HCT116 (cell line): ENCODE measurements at regions not wholly inside any gene's neighbourhood (a gene's known extent, or its start where the extent isn't known, plus 50 kb on each side); places are given as distances from the start of the nearest gene placed in this dataset.
A peak's percentile ranks its signal among the peaks of the same experiment; 100 is the strongest.

ENCODE experiments used
- ATAC-seq: fragments of 200-7000 bp; cut with Tn5 transposase; 2 replicates; pipeline ENCODE4 v1.9.1; 2020; ENCODE audit warnings: mild to moderate bottlenecking, moderate library complexity
- BruUV-seq: library from RNA; stranded (reverse); fragments of 400-500 nt; replicated peaks from 2 replicates; lab custom pipeline; 2021; lab: Mats Ljungman, UMichigan
- CTCF ChIA-PET: fragments of 300-600 bp; sonication (Branson Sonifier 250); formaldehyde crosslinking; loops from one replicate; lab custom pipeline; 2021; ENCODE audit warnings: antibody characterized with exemption; lab: Charles Lee
- POLR2A ChIA-PET: fragments of 300-600, 350-600 bp; sonication (Branson Sonifier 250); formaldehyde crosslinking; loops from one replicate; lab custom pipeline; 2021; ENCODE audit warnings: antibody characterized with exemption; lab: Charles Lee
- RAD21 ChIA-PET, 2 experiments: fragments of 300-600 bp; sonication (Branson Sonifier 250); formaldehyde crosslinking; loops; one replicate each; lab custom pipeline; 2023; ENCODE audit warnings: low total read pairs in 2 of 2; ENCODE audit not compliant: uncharacterized antibody in 2 of 2, unreplicated experiment in 2 of 2, low non-redundant PET in 1 of 2; lab: Charles Lee
- DNase-seq: peaks from one replicate; pipeline ENCODE4 v3.0.0-alpha.2; 2010; ENCODE audit warnings: low read depth, low spot score
- H2AFZ ChIP-seq: fragments of 200-600 bp; shearing (Covaris generic), sonication (generic); 2 replicates; pipeline ENCODE4 v1.6.1; 2017; ENCODE audit warnings: low read depth, mixed run types, mixed read lengths, antibody characterized with exemption, low read length; ENCODE audit not compliant: poor library complexity, severe bottlenecking
- H3K27ac ChIP-seq: 2 replicates; pipeline ENCODE4 v1.5.1; 2012; ENCODE audit warnings: low read depth, low read length
- H3K27me3 ChIP-seq: fragments of 200-600 bp; sonication (generic); 2 replicates; pipeline ENCODE4 v1.6.1; 2016; ENCODE audit warnings: mixed run types, low read length, mixed read lengths; ENCODE audit not compliant: insufficient read depth
- H3K36me3 ChIP-seq, 2 experiments: fragments of 200-500 bp in 1 of 2; fragments of 200-600 bp in 1 of 2; sonication (Bioruptor generic) in 1 of 2; sonication (generic) in 1 of 2; 2 replicates each; pipeline versions ENCODE4 v1.5.1 to v1.6.1; 2014 to 2016; ENCODE audit warnings: low read length in 2 of 2, inconsistent platforms in 1 of 2, mixed read lengths in 1 of 2, mixed run types in 1 of 2; ENCODE audit not compliant: insufficient read depth in 2 of 2, control insufficient read depth in 1 of 2
- H3K4me1 ChIP-seq, 2 experiments: fragments of 200-600 bp in 1 of 2; sonication (generic) in 1 of 2; 2 replicates each; pipeline versions ENCODE4 v1.5.1 to v1.6.1; 2012 to 2017; ENCODE audit warnings: low read length in 2 of 2, inconsistent platforms in 1 of 2, mild to moderate bottlenecking in 1 of 2, mixed read lengths in 1 of 2, mixed run types in 1 of 2, moderate library complexity in 1 of 2; ENCODE audit not compliant: insufficient read depth in 2 of 2, control insufficient read depth in 1 of 2
- H3K4me2 ChIP-seq: fragments of 200-600 bp; sonication (generic); 2 replicates; pipeline ENCODE4 v1.6.1; 2017; ENCODE audit warnings: mixed run types, low read length, mixed read lengths
- H3K4me3 ChIP-seq, 2 experiments: fragments of 200-600 bp in 1 of 2; sonication (generic) in 1 of 2; replicated peaks in 1 of 2; 2 replicates each; pipeline ENCODE4 v1.5.1; 2011 to 2016; ENCODE audit warnings: low read length in 2 of 2, control low read depth in 1 of 2, low read depth in 1 of 2, mild to moderate bottlenecking in 1 of 2, mixed read lengths in 1 of 2, mixed run types in 1 of 2
- H3K79me2 ChIP-seq: fragments of 200-600 bp; sonication (generic); 2 replicates; pipeline ENCODE4 v1.6.1; 2017; ENCODE audit warnings: mild to moderate bottlenecking, mixed run types, low read length, moderate library complexity, mixed read lengths; ENCODE audit not compliant: insufficient read depth
- H3K9ac ChIP-seq: fragments of 200-600 bp; sonication (generic); 2 replicates; pipeline ENCODE4 v1.6.1; 2016; ENCODE audit warnings: low read length, mixed read lengths
- H3K9me2 ChIP-seq: fragments of 200-600 bp; sonication (generic), shearing (Covaris generic); 2 replicates; pipeline ENCODE4 v1.6.1; 2017; ENCODE audit warnings: mixed run types, mild to moderate bottlenecking, moderate library complexity; ENCODE audit not compliant: insufficient read depth
- H3K9me3 ChIP-seq, 2 experiments: fragments of 200-500 bp in 1 of 2; fragments of 200-600 bp in 1 of 2; sonication (Bioruptor generic) in 1 of 2; sonication (generic) in 1 of 2; 2 replicates each; pipeline ENCODE4 v1.6.1; 2014 to 2017; ENCODE audit warnings: low read length in 2 of 2, mixed read lengths in 2 of 2, inconsistent platforms in 1 of 2, low read depth in 1 of 2, mild to moderate bottlenecking in 1 of 2, mixed run types in 1 of 2, moderate library complexity in 1 of 2; ENCODE audit not compliant: control insufficient read depth in 1 of 2, insufficient read depth in 1 of 2
- H4K20me1 ChIP-seq: fragments of 200-600 bp; sonication (generic), shearing (Covaris generic); 2 replicates; pipeline ENCODE4 v1.6.1; 2017; ENCODE audit warnings: mixed run types, mild to moderate bottlenecking, moderate library complexity; ENCODE audit not compliant: insufficient read depth
- CBX3 ChIP-seq: IDR thresholded peaks from 2 replicates; pipeline ENCODE4 v1.6.1; 2012; ENCODE audit warnings: low read depth
- EGR1 ChIP-seq: IDR thresholded peaks from 2 replicates; pipeline ENCODE4 v1.6.1; 2012; ENCODE audit warnings: low read depth
- EZH2 ChIP-seq: fragments of 200-600 bp; sonication (generic); IDR thresholded peaks from 2 replicates; pipeline ENCODE4 v1.6.1; 2017; ENCODE audit warnings: antibody characterized with exemption, mixed run types
- JUND ChIP-seq: IDR thresholded peaks from 2 replicates; pipeline ENCODE4 v1.6.1; 2012
- POLR2A ChIP-seq: IDR thresholded peaks from 2 replicates; pipeline ENCODE4 v1.7.0; 2011; ENCODE audit warnings: borderline replicate concordance; ENCODE audit not compliant: insufficient read depth, insufficient read length; ENCODE audit errors: extremely low read depth
- SRF ChIP-seq: IDR thresholded peaks from 2 replicates; pipeline ENCODE4 v1.6.1; 2012; ENCODE audit warnings: low read depth
- YY1 ChIP-seq: IDR thresholded peaks from 2 replicates; pipeline ENCODE4 v1.6.1; 2011; ENCODE audit warnings: low read length, low read depth, moderate library complexity, mild to moderate bottlenecking; ENCODE audit not compliant: insufficient replicate concordance; ENCODE audit errors: extremely low read depth
- intact Hi-C: fragments of 100-400 bp; cut with micrococcal nuclease; formaldehyde crosslinking; loops from 2 replicates; pipeline ENCODE4 v1.10.0; 2022
- TF ChIP-seq, protein P1 (sequence below), 3 experiments: fragments of 200-600 bp in 1 of 3; sonication (generic) in 1 of 3; IDR thresholded peaks in 2 of 3; conservative IDR thresholded peaks in 1 of 3; 2 replicates each; pipeline ENCODE4 v1.5.1; 2012 to 2017; ENCODE audit warnings: low read depth in 2 of 3, low read length in 2 of 3, antibody characterized with exemption in 1 of 3, borderline replicate concordance in 1 of 3, control low read depth in 1 of 3, mild to moderate bottlenecking in 1 of 3, mixed read lengths in 1 of 3, mixed run types in 1 of 3, moderate library complexity in 1 of 3; ENCODE audit not compliant: insufficient read depth in 1 of 3
- TF ChIP-seq, protein P2 (sequence below): IDR thresholded peaks from 2 replicates; pipeline ENCODE4 v1.6.1; 2011; ENCODE audit warnings: mild to moderate bottlenecking, low read length, moderate library complexity; ENCODE audit not compliant: insufficient replicate concordance; ENCODE audit errors: extremely low read depth

GRCh38 chr5:53819482-53819881 is 259.0 kb downstream of the NDUFS4 start:
- H4K20me1 ChIP-seq: no peaks in the 10 kb centered on the region
- ATAC-seq (peak; percentile 34; the same call in 1 of the 2 replicates), DNase-seq (no peak)
- ChIA-PET POLR2A (no interaction called here), CTCF (no interaction called here)
- H3K4me2 ChIP-seq: no peak overlapping the region
- H3K9me2 ChIP-seq: no peaks in the 10 kb centered on the region
- no peaks in the 10 kb centered on the region for H3K36me3 ChIP-seq
- H3K27ac ChIP-seq: no peak overlapping the region
- H3K79me2 ChIP-seq: no peaks in the 10 kb centered on the region
- BruUV-seq: no TSS peak
- no peak overlapping the region for H3K9ac ChIP-seq
- TF ChIP-seq EZH2 (no peak), CBX3 (no peak), POLR2A (no peak), SRF (no peak), YY1 (no peak), JUND (no peak), EGR1 (no peak)
- TF ChIP-seq, protein P1, sequence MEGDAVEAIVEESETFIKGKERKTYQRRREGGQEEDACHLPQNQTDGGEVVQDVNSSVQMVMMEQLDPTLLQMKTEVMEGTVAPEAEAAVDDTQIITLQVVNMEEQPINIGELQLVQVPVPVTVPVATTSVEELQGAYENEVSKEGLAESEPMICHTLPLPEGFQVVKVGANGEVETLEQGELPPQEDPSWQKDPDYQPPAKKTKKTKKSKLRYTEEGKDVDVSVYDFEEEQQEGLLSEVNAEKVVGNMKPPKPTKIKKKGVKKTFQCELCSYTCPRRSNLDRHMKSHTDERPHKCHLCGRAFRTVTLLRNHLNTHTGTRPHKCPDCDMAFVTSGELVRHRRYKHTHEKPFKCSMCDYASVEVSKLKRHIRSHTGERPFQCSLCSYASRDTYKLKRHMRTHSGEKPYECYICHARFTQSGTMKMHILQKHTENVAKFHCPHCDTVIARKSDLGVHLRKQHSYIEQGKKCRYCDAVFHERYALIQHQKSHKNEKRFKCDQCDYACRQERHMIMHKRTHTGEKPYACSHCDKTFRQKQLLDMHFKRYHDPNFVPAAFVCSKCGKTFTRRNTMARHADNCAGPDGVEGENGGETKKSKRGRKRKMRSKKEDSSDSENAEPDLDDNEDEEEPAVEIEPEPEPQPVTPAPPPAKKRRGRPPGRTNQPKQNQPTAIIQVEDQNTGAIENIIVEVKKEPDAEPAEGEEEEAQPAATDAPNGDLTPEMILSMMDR (IDR thresholded peaks at IDR 0.05 in 2 of 3, conservative IDR thresholded peaks at IDR 0.05 in 1 of 3; ENCODE audit: borderline replicate concordance in 1 of 3, insufficient read depth in 1 of 3, low read depth in 2 of 3, low read length in 2 of 3): no peak
- TF ChIP-seq, protein P2, sequence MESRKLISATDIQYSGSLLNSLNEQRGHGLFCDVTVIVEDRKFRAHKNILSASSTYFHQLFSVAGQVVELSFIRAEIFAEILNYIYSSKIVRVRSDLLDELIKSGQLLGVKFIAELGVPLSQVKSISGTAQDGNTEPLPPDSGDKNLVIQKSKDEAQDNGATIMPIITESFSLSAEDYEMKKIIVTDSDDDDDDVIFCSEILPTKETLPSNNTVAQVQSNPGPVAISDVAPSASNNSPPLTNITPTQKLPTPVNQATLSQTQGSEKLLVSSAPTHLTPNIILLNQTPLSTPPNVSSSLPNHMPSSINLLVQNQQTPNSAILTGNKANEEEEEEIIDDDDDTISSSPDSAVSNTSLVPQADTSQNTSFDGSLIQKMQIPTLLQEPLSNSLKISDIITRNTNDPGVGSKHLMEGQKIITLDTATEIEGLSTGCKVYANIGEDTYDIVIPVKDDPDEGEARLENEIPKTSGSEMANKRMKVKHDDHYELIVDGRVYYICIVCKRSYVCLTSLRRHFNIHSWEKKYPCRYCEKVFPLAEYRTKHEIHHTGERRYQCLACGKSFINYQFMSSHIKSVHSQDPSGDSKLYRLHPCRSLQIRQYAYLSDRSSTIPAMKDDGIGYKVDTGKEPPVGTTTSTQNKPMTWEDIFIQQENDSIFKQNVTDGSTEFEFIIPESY: no peak
- TF ChIP-seq, all 23 proteins: peak for 0
- intact Hi-C loops: no loop called here
- H3K9me3 ChIP-seq: no peaks in the 10 kb centered on the region
- no peak overlapping the region for H2AFZ ChIP-seq
- no peaks in the 10 kb centered on the region for H3K4me1 ChIP-seq
- H3K4me3 ChIP-seq: no peak overlapping the region
- RAD21 ChIA-PET: no interaction called here
- H3K27me3 ChIP-seq: no peaks in the 10 kb centered on the region
